LNCaP clone FGC (cell line): ENCODE measurements at regions not wholly inside any gene's neighbourhood (a gene's known extent, or its start where the extent isn't known, plus 50 kb on each side); places are given as distances from the start of the nearest gene placed in this dataset.

ENCODE experiments used
- DNase-seq: peaks from one replicate; pipeline ENCODE4 v3.0.0-alpha.2; 2011; ENCODE audit warnings: low read depth
- H3K4me3 ChIP-seq: 2 replicates; pipeline ENCODE4 v1.5.1; 2011; ENCODE audit warnings: mild to moderate bottlenecking, low read depth, low read length, control low read depth
- TF ChIP-seq, protein P1 (sequence below): IDR thresholded peaks from 2 replicates; pipeline ENCODE4 v1.5.1; 2012; ENCODE audit warnings: mild to moderate bottlenecking; ENCODE audit not compliant: control insufficient read depth, insufficient read depth; ENCODE audit errors: extremely low read depth

DNA sequence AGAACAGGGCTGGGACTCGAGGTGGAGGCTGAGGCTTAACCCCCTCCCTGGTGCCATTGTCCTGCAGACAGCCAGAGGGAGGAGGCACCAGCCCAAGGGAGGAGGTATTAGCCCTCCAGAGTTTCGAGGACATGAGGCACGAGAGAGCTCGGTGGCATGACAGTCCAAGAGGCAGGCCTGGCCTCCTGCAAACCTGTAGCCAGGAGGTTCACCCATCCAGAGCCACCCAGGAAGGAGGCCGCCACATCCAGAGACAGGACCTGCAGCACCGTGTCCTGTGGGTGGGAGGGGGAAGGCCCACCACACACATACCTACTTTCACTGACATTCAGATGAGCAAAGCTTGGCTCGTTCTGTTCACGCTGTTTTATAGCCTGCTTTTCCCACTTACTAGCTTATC, 75.2 kb upstream of the ADAMTS2 start:
- TF ChIP-seq, protein P1, sequence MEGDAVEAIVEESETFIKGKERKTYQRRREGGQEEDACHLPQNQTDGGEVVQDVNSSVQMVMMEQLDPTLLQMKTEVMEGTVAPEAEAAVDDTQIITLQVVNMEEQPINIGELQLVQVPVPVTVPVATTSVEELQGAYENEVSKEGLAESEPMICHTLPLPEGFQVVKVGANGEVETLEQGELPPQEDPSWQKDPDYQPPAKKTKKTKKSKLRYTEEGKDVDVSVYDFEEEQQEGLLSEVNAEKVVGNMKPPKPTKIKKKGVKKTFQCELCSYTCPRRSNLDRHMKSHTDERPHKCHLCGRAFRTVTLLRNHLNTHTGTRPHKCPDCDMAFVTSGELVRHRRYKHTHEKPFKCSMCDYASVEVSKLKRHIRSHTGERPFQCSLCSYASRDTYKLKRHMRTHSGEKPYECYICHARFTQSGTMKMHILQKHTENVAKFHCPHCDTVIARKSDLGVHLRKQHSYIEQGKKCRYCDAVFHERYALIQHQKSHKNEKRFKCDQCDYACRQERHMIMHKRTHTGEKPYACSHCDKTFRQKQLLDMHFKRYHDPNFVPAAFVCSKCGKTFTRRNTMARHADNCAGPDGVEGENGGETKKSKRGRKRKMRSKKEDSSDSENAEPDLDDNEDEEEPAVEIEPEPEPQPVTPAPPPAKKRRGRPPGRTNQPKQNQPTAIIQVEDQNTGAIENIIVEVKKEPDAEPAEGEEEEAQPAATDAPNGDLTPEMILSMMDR, result no peak
- no peak overlapping the region for H3K4me3 ChIP-seq
- DNase-seq, result no peak

DNA sequence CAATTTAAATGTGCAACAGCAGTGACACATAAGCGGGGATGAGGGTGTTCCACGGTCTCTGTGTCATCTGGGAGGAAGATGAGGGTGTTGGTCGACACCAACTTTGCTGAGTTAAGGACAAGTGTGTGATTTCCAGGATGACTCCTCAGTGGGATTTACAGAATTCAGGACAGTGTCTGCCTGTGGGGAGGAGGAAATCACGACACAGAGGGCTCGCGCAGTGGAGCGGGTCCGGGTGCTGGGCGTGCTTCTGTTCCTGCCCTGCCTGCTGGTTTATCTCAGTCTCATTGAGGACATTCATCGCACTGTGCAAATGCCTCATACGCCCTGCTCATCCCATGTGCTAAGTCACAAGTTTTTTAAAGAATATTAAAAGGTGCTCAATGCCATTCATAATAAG, 73.7 kb upstream of the ADAMTS2 start:
- no peak overlapping the region for H3K4me3 ChIP-seq
- TF ChIP-seq, protein P1, result no peak

DNA sequence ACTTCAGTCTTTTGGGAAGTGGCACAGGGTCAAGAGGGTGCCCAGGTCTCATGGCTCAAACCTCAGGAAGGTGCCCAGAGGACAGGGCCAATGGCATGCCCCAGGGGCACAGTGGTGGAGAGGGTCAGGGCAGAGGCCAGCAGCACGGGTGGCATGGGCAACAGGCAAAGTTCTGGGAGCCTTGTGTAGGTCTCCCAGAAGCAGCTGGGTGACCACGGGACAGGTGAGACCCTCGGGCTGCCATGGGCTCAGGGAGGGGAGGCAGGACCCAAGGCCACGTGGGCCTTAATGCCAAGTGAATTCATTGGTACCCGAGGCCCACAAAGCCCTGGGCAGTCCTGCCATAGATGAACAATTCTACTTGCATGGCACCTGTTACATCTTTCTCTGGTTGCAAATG, 72.4 kb upstream of the ADAMTS2 start:
- TF ChIP-seq, protein P1, result no peak

More for the DNA sequence above, 73.7 kb upstream of the ADAMTS2 start:
- no peak for DNase-seq

DNA sequence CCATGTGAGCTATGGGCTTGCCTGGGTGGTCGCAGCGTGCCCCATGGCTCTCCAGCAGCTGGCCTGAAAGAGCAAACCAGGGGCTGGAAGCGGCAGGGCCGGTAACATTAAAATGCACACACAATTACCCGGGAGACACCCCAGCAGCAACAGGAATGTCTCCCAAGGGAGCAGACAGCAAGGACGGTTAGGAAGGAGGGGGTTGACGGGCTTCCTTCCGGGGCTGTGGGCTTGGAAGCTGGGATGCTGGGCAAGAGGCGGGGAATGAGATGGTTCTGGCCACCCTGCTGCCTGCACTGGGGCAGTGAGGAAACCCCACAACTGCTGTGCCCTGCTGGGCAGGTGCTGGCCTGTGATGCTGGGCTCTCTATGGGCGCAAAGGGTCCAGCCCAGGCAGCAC, 71.8 kb upstream of the ADAMTS2 start:
- no peak overlapping the region for H3K4me3 ChIP-seq
- TF ChIP-seq, protein P1, result no peak
- DNase-seq, result no peak

More for the DNA sequence above, 72.4 kb upstream of the ADAMTS2 start:
- DNase-seq, result no peak
- H3K4me3 ChIP-seq, result no peak overlapping the region

DNA sequence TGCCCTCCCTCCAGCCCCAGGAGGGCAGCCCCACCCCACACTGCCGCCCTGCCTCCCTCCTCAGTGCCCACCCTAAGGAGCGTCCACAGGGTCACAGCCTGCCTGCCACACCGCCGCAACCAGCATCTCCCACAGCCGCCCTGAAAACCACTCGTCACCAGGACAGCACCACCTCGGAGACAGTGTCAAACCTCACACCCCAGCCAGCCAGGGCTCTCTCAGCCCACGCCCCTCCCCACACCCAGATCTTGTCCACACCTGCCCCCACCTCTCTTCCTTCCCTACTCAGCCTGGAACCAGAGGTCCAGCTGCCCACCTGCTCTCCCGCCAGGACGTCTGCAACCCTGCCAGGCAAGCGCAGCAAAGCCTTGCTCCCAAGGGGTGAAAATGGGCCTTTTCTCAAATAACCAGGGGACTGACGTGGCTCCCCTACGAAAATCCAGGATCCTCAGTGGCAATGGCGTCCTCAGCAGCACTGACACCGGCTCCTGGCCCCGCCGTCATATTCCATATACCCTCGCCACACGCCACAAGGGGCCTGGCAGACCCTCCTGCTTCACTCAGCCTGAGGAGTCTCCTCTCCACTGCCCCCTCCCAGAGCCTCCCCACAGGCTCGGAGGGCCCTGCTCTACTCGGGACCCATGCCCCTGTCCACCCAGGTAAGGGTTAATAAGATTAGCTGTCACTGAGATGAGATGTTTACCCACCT, 71.0 kb upstream of the ADAMTS2 start:
- no peak for DNase-seq
- TF ChIP-seq, protein P1, result no peak
- no peak overlapping the region for H3K4me3 ChIP-seq

DNA sequence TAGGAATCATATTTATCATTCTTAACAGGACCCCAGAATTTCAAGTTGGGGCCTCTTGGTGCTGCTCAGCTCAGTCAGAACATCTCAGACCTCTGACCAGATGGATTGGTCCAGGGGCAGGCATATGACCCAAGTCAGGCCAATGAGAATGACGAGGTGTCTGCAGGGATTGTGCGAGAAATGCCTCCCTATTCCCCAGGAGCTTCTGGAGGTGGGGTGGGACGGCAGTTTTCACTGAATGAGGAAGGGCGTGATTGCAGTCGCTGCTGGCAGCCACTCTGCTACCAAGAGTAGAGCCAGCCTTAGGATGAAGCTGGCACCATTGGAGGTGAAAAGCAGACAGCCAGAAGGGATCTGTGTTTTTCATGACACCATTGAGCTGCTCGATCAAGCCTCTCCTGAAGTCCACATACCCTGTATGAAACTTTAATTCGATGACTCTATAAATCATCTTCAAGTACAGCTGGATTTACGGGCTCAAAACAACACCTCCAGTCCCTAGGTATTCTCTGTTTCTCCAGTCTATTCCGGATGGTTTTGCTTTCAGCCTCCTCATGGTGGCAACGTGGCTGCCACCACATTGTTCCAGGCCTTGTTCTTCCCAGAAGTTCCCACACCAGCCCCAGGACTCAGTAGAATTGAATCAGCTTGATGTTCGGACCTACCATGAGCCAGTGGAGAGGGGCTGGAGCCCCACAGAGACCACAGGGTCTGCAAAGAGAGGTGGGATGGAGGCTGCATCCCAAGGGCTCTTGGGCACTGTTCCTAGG, 70.2 kb upstream of the ADAMTS2 start:
- no peak for DNase-seq
- TF ChIP-seq, protein P1, result no peak
- no peak overlapping the region for H3K4me3 ChIP-seq
